Hepatocyte (in vitro differentiated cells): ENCODE measurements at regions not wholly inside any gene's neighbourhood (a gene's known extent, or its start where the extent isn't known, plus 50 kb on each side); places are given as distances from the start of the nearest gene placed in this dataset.

Source experiments
- DNase-seq: peaks from one replicate; pipeline ENCODE4 v3.0.0-alpha.2; 2016; ENCODE audit warnings: low spot score
- H2AFZ ChIP-seq: fragments of 200-600 bp; sonication (generic); 2 replicates; pipeline ENCODE4 v1.6.0; 2016; ENCODE audit warnings: antibody characterized with exemption, mild to moderate bottlenecking
- H3K27ac ChIP-seq: fragments of 200-600 bp; sonication (generic); 2 replicates; pipeline ENCODE4 v1.5.1; 2016; ENCODE audit warnings: mild to moderate bottlenecking
- H3K27me3 ChIP-seq: fragments of 200-600 bp; sonication (generic); 2 replicates; pipeline ENCODE4 v1.6.1; 2016
- H3K36me3 ChIP-seq: fragments of 200-600 bp; sonication (generic); replicated peaks from 2 replicates; pipeline ENCODE4 v1.5.1; 2016; ENCODE audit warnings: low read depth; ENCODE audit not compliant: insufficient read depth
- H3K4me1 ChIP-seq: fragments of 200-600 bp; sonication (generic); 2 replicates; pipeline ENCODE4 v1.5.1; 2016; ENCODE audit warnings: mild to moderate bottlenecking, moderate library complexity; ENCODE audit not compliant: insufficient read depth
- H3K4me2 ChIP-seq: fragments of 200-600 bp; sonication (generic); 2 replicates; pipeline ENCODE4 v1.6.0; 2016
- H3K4me3 ChIP-seq: fragments of 200-600 bp; sonication (generic); 2 replicates; pipeline ENCODE4 v1.5.1; 2016; ENCODE audit warnings: mild to moderate bottlenecking
- H3K79me2 ChIP-seq: fragments of 200-600 bp; sonication (generic); 2 replicates; pipeline ENCODE4 v1.6.0; 2017; ENCODE audit warnings: mild to moderate bottlenecking
- H3K9me2 ChIP-seq: fragments of 200-600 bp; sonication (generic); replicated peaks from 2 replicates; pipeline ENCODE4 v1.6.0; 2017; ENCODE audit warnings: mild to moderate bottlenecking; ENCODE audit not compliant: insufficient read depth
- H3K9me3 ChIP-seq: fragments of 200-600 bp; sonication (generic); 2 replicates; pipeline ENCODE4 v1.5.1; 2016; ENCODE audit warnings: low read depth, mild to moderate bottlenecking
- H4K20me1 ChIP-seq: fragments of 200-600 bp; sonication (generic); 2 replicates; pipeline ENCODE4 v1.6.0; 2016; ENCODE audit warnings: mild to moderate bottlenecking; ENCODE audit not compliant: insufficient read depth, poor library complexity, severe bottlenecking
- EZH2 ChIP-seq: fragments of 200-600 bp; sonication (generic); IDR thresholded peaks from 2 replicates; pipeline ENCODE4 v1.6.1; 2016; ENCODE audit warnings: antibody characterized with exemption, mild to moderate bottlenecking, borderline replicate concordance
- EZH2phosphoT487 ChIP-seq: fragments of 200-600 bp; sonication (generic); IDR thresholded peaks from one replicate; pipeline ENCODE4 v1.6.1; 2018; ENCODE audit warnings: antibody characterized with exemption, mild to moderate bottlenecking, low read depth, moderate library complexity; ENCODE audit not compliant: unreplicated experiment, severe bottlenecking
- WGBS: methylation state at CpG from one replicate; pipeline ENCODE4 v1.1.6; 2016; ENCODE audit warnings: low lambda C conversion rate; ENCODE audit errors: missing lambda C conversion rate; 5-methylcytosine and 5-hydroxymethylcytosine counted together
- TF ChIP-seq, protein P1 (sequence below): fragments of 200-600 bp; sonication (generic); IDR thresholded peaks from 2 replicates; pipeline ENCODE4 v1.5.1; 2016; ENCODE audit warnings: antibody characterized with exemption, mild to moderate bottlenecking; ENCODE audit not compliant: poor library complexity

DNA sequence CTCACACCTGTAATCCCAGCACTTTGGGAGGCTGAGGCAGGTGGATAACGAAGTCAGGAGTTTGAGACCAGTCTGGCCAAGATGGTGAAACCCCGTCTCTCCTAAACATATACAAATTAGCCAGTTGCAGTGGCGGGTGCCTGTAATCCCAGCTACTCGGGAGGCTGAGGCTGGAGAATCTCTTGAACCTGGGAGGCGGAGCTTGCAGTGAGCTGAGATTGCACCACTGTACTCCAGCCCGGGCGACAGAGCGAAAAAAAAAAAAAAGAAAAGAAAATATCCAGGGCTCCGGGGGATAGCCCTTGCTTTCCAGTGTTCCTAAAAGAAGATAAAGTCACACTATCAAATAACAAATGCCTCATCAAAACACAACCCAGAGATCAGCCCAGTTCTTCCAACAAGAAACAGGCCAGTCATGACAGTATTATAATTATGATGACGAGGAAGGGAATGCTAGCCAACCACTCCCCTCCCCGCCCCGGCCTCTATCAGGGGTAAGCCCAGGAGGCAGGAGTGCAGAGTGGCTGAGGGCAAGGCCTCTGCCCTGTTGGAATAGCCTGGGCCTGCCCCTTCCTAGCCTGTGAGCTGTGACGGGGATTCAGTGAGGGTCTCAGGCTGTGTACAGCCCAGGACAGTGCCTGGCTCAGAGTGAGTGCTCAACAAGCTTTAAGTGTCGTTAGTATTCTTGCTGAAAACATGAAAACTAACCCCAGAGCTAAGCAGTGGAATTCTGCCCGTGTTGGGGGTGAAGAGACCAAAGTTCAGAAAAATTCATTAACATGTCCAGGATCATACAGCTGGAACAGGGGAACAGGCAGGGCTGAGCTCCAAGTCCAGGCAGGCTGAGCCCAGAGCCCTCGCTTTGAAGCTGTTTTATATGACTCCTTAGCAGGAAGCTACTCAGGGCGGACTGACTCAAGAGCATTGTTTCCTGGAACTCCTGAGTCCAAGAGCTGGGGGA lies 54.3 kb downstream of the FAM241B start:
- no peaks in the 10 kb centered on the region for H3K36me3 ChIP-seq
- no peaks in the 10 kb centered on the region for H3K9me3 ChIP-seq
- H3K4me2 ChIP-seq, result peak overlapping the region; percentile 58
- TF ChIP-seq, protein P1, sequence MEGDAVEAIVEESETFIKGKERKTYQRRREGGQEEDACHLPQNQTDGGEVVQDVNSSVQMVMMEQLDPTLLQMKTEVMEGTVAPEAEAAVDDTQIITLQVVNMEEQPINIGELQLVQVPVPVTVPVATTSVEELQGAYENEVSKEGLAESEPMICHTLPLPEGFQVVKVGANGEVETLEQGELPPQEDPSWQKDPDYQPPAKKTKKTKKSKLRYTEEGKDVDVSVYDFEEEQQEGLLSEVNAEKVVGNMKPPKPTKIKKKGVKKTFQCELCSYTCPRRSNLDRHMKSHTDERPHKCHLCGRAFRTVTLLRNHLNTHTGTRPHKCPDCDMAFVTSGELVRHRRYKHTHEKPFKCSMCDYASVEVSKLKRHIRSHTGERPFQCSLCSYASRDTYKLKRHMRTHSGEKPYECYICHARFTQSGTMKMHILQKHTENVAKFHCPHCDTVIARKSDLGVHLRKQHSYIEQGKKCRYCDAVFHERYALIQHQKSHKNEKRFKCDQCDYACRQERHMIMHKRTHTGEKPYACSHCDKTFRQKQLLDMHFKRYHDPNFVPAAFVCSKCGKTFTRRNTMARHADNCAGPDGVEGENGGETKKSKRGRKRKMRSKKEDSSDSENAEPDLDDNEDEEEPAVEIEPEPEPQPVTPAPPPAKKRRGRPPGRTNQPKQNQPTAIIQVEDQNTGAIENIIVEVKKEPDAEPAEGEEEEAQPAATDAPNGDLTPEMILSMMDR, result no peak
- TF ChIP-seq EZH2 (no peak), EZH2phosphoT487 (no peak)
- peak overlapping the region; percentile 37 for H2AFZ ChIP-seq
- H3K27me3 ChIP-seq, result no peaks in the 10 kb centered on the region
- H3K27ac ChIP-seq, result peak overlapping the region; percentile 98
- no peaks in the 10 kb centered on the region for H4K20me1 ChIP-seq
- H3K4me3 ChIP-seq, result no peak overlapping the region
- H3K79me2 ChIP-seq, result no peaks in the 10 kb centered on the region
- DNase-seq, result peak; percentile 87
- no peaks in the 10 kb centered on the region for H3K9me2 ChIP-seq
- 41% methylated on average over 17 of the region's 17 CpGs for WGBS
- peaks cover 41% of the 10 kb centered on the region for H3K4me1 ChIP-seq

DNA sequence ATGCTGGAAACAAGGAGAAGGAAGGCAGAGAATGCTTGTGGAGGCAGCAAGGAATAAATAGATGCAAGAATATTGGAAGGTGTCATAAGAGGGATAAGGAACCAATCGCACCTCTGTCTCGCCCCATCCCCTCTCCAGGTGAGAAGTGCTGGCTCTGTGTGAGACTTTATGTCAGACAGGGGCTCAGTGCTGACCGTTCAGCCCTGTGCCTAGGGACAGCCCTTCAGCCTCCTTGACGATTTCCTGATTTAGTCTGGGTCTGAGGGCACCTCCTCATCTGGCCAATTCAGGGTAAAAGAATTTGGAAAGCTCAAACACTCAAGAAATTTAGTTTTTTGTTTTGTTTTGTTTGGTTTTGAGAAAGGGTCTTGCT lies 54.9 kb downstream of the FAM241B start:
- no peaks in the 10 kb centered on the region for H4K20me1 ChIP-seq
- H2AFZ ChIP-seq, result no peak overlapping the region
- no peaks in the 10 kb centered on the region for H3K79me2 ChIP-seq
- peaks cover 41% of the 10 kb centered on the region for H3K4me1 ChIP-seq
- H3K4me2 ChIP-seq, result peak overlapping the region; percentile 58
- no peaks in the 10 kb centered on the region for H3K9me3 ChIP-seq
- peak overlapping the region; percentile 98 for H3K27ac ChIP-seq
- no peaks in the 10 kb centered on the region for H3K36me3 ChIP-seq
- WGBS, result 62% methylated on average over 4 of the region's 4 CpGs
- H3K9me2 ChIP-seq, result no peaks in the 10 kb centered on the region
- no peak for DNase-seq
- H3K4me3 ChIP-seq, result no peak overlapping the region
- H3K27me3 ChIP-seq, result no peaks in the 10 kb centered on the region
- TF ChIP-seq EZH2phosphoT487, result no peak
- no peak for TF ChIP-seq EZH2

DNA sequence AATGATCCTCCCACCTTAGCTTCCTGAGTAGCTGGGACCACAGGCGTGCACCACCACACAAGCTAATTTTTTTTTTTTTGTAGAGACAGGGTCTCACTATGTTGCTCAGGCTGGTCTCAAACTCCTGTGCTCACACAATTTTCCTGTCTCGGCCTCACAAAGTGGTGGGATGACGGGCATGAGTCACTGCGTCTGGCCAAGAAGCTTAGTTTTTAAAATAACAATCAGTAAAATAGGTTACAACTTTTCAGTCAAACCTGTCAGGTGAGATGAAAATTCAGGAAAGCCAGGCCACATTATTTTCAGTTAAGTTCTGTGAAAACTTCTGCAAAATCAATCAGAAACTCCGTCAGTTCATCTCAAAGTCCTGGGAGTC lies 55.4 kb downstream of the FAM241B start:
- no peaks in the 10 kb centered on the region for H3K27me3 ChIP-seq
- no peaks in the 10 kb centered on the region for H3K9me3 ChIP-seq
- peaks cover 36% of the 10 kb centered on the region for H3K4me1 ChIP-seq
- no peaks in the 10 kb centered on the region for H4K20me1 ChIP-seq
- TF ChIP-seq, protein P1, result no peak
- no peak for TF ChIP-seq EZH2
- TF ChIP-seq EZH2phosphoT487, result no peak
- H3K9me2 ChIP-seq, result no peaks in the 10 kb centered on the region
- no peak for DNase-seq
- peak overlapping the region; percentile 58 for H3K4me2 ChIP-seq
- no peak overlapping the region for H3K4me3 ChIP-seq
- H2AFZ ChIP-seq, result no peak overlapping the region
- H3K36me3 ChIP-seq, result no peaks in the 10 kb centered on the region
- 42% methylated on average over 5 of the region's 5 CpGs for WGBS
- H3K79me2 ChIP-seq, result no peaks in the 10 kb centered on the region
- H3K27ac ChIP-seq, result peak overlapping the region; percentile 98

DNA sequence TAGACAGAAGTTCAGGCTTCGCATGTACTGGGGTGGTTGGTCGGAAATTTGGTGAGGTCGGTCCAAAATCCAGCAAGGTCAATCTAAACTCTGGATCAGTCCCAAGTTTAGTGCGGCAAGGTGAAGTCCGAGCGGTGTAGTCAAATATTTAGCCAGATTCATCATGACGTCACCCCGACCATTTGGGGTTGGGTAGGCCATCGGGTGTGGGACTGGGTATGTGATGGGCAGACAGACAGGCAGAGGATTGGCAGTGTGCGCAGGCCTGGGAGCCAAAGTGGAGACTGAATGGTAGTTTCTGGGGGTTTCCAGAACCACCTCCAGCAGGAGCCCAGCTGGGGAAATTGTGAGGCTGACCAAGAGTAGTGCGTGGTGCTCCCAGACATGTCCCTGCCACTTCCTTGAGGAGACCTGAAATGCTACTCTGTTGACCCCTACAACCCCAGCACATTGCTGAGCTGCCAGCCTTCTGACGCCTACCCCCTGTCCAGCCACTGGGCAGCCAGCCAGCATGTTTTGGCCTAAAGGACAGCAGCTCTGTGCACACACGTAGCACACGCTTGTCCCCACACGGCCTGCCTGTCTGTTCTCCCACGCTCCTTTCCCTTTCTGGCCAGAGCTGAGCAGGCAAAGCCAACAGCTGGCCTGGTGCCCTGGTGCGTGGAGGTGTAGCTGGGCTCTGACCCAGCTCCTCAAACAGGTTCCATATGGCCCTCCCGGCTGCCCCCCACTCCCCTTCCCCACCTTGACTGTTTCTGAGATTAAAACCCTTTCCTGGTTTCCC lies 55.9 kb downstream of the FAM241B start:
- H3K9me2 ChIP-seq, result no peaks in the 10 kb centered on the region
- peak overlapping the region; percentile 98 for H3K27ac ChIP-seq
- H3K4me1 ChIP-seq, result peaks cover 34% of the 10 kb centered on the region
- H3K4me2 ChIP-seq, result no peak overlapping the region
- H2AFZ ChIP-seq, result no peak overlapping the region
- no peak overlapping the region for H3K4me3 ChIP-seq
- TF ChIP-seq, protein P1, result no peak
- TF ChIP-seq EZH2 (no peak), EZH2phosphoT487 (no peak)
- peak; percentile 49 for DNase-seq
- no peaks in the 10 kb centered on the region for H3K9me3 ChIP-seq
- 73% methylated on average over 18 of the region's 18 CpGs for WGBS
- no peaks in the 10 kb centered on the region for H3K27me3 ChIP-seq
- H4K20me1 ChIP-seq, result no peaks in the 10 kb centered on the region
- no peaks in the 10 kb centered on the region for H3K79me2 ChIP-seq
- no peaks in the 10 kb centered on the region for H3K36me3 ChIP-seq
